ENCODE measurements at regions not wholly inside any gene's neighbourhood (a gene's known extent, or its start where the extent isn't known, plus 50 kb on each side); places are given as distances from the start of the nearest gene placed in this dataset.

- CTCF ChIA-PET: no interaction called here
- H3K27ac Mint-ChIP-seq (ENCODE audit: unreplicated experiment): no peak overlapping the region
- intact Hi-C loops (cut with micrococcal nuclease; ENCODE audit: unreplicated experiment): no loop called here
- TF ChIP-seq CTCF (IDR thresholded peaks at IDR 0.05; ENCODE audit: unreplicated experiment): no peak
- no peak for DNase-seq
- no TSS peak for BruUV-seq (replicated peaks)
- H3K27me3 Mint-ChIP-seq (ENCODE audit: unreplicated experiment): peaks cover 17% of the 10 kb centered on the region
- no peaks in the 10 kb centered on the region for H3K4me1 Mint-ChIP-seq (ENCODE audit: low read depth, unreplicated experiment)
- no peak overlapping the region for H3K4me3 Mint-ChIP-seq (ENCODE audit: low read depth, unreplicated experiment)
- no peaks in the 10 kb centered on the region for H3K36me3 Mint-ChIP-seq (ENCODE audit: insufficient read depth, unreplicated experiment)
- peaks cover 10% of the 10 kb centered on the region for H3K9me3 Mint-ChIP-seq (ENCODE audit: low read depth, unreplicated experiment)
These were observed 80.4 kb upstream of the TCERG1L start for GRCh38 chr10:131391936-131392335.

- no peak for DNase-seq
- intact Hi-C loops (cut with micrococcal nuclease; ENCODE audit: unreplicated experiment): no loop called here
- H3K4me1 Mint-ChIP-seq (ENCODE audit: low read depth, unreplicated experiment): no peaks in the 10 kb centered on the region
- H3K27ac Mint-ChIP-seq (ENCODE audit: unreplicated experiment): no peak overlapping the region
- no peak for TF ChIP-seq CTCF (IDR thresholded peaks at IDR 0.05; ENCODE audit: unreplicated experiment)
- H3K36me3 Mint-ChIP-seq (ENCODE audit: insufficient read depth, unreplicated experiment): no peaks in the 10 kb centered on the region
- H3K9me3 Mint-ChIP-seq (ENCODE audit: low read depth, unreplicated experiment): peaks cover 10% of the 10 kb centered on the region
- CTCF ChIA-PET: no interaction called here
- no peak overlapping the region for H3K4me3 Mint-ChIP-seq (ENCODE audit: low read depth, unreplicated experiment)
- no TSS peak for BruUV-seq (replicated peaks)
- H3K27me3 Mint-ChIP-seq (ENCODE audit: unreplicated experiment): peaks cover 46% of the 10 kb centered on the region
These were observed 84.9 kb upstream of the TCERG1L start for GRCh38 chr10:131396121-131397050.

GRCh38 chr10:131398166-131398565, 86.6 kb upstream of the TCERG1L start:
- intact Hi-C loops (cut with micrococcal nuclease; ENCODE audit: unreplicated experiment): no loop called here
- Mint-ChIP-seq H3K27ac (ENCODE audit: unreplicated experiment) (no peak overlapping the region), H3K4me3 (ENCODE audit: low read depth, unreplicated experiment) (no peak overlapping the region), H3K4me1 (ENCODE audit: low read depth, unreplicated experiment) (no peaks in the 10 kb centered on the region), H3K36me3 (ENCODE audit: insufficient read depth, unreplicated experiment) (no peaks in the 10 kb centered on the region), H3K27me3 (ENCODE audit: unreplicated experiment) (peaks cover 44% of the 10 kb centered on the region), H3K9me3 (ENCODE audit: low read depth, unreplicated experiment) (peaks cover 7% of the 10 kb centered on the region)
- no peak for TF ChIP-seq CTCF (IDR thresholded peaks at IDR 0.05; ENCODE audit: unreplicated experiment)
- CTCF ChIA-PET: no interaction called here
- BruUV-seq (replicated peaks): no TSS peak
- DNase-seq: no peak

- Mint-ChIP-seq H3K27me3 (ENCODE audit: unreplicated experiment) (peaks cover 28% of the 10 kb centered on the region), H3K27ac (ENCODE audit: unreplicated experiment) (no peak overlapping the region), H3K36me3 (ENCODE audit: insufficient read depth, unreplicated experiment) (no peaks in the 10 kb centered on the region), H3K9me3 (ENCODE audit: low read depth, unreplicated experiment) (no peaks in the 10 kb centered on the region), H3K4me1 (ENCODE audit: low read depth, unreplicated experiment) (no peaks in the 10 kb centered on the region), H3K4me3 (ENCODE audit: low read depth, unreplicated experiment) (no peak overlapping the region)
- no peak for TF ChIP-seq CTCF (IDR thresholded peaks at IDR 0.05; ENCODE audit: unreplicated experiment)
- DNase-seq: no peak
- no TSS peak for BruUV-seq (replicated peaks)
- CTCF ChIA-PET: no interaction called here
- intact Hi-C loops (cut with micrococcal nuclease; ENCODE audit: unreplicated experiment): no loop called here
These were observed 88.5 kb upstream of the TCERG1L start for GRCh38 chr10:131399981-131400380.

Measured in Calu3 (cell line).